Prostate gland (tissue), 2 donors: ENCODE measurements at regions not wholly inside any gene's neighbourhood (a gene's known extent, or its start where the extent isn't known, plus 50 kb on each side); places are given as distances from the start of the nearest gene placed in this dataset.

Source experiments
- DNase-seq: peaks from one replicate; pipeline ENCODE4 v3.0.0-alpha.2; 2019; ENCODE audit warnings: low spot score
- H3K27ac ChIP-seq, 2 donors: fragments of 200-600 bp; sonication (generic); 2 replicates each; pipeline ENCODE4 v1.5.1; 2017 to 2019
- H3K27me3 ChIP-seq: fragments of 200-600 bp; sonication (generic); replicated peaks from 2 replicates; pipeline ENCODE4 v1.5.1; 2019; ENCODE audit not compliant: insufficient read depth
- H3K36me3 ChIP-seq, 2 donors: fragments of 200-600 bp; sonication (generic); 1 replicate in 1 of 2; 2 replicates in 1 of 2; pipeline versions ENCODE4 v1.5.1 to v1.8.1; 2017 to 2019
- H3K4me1 ChIP-seq: fragments of 200-600 bp; sonication (generic); replicated peaks from 2 replicates; pipeline ENCODE4 v1.5.1; 2019
- H3K4me3 ChIP-seq, 2 donors: fragments of 200-600 bp; sonication (generic); 2 replicates each; pipeline ENCODE4 v1.5.1; 2017 to 2019
- H3K9me3 ChIP-seq: fragments of 200-600 bp; sonication (generic); 2 replicates; pipeline ENCODE4 v1.5.1; 2017
- CTCF ChIP-seq, 4 experiments: fragments of 200-600 bp in 2 of 4; fragments of 450-650 bp in 2 of 4; sonication (generic) in 2 of 4; IDR thresholded peaks; 1 replicate in 3 of 4; 2 replicates in 1 of 4; pipeline ENCODE4 v1.5.1; 2016 to 2019; ENCODE audit warnings: antibody characterized with exemption in 4 of 4, mild to moderate bottlenecking in 2 of 4, moderate library complexity in 2 of 4
- POLR2A ChIP-seq: fragments of 450-650 bp; IDR thresholded peaks from one replicate; pipeline ENCODE4 v1.6.1; 2016; ENCODE audit warnings: antibody characterized with exemption, mild to moderate bottlenecking
- POLR2AphosphoS5 ChIP-seq: sonication (generic); formaldehyde crosslinking; IDR thresholded peaks from one replicate; pipeline ENCODE4 v1.6.1; 2017; ENCODE audit warnings: antibody characterized with exemption
- WGBS: methylation state at CpG from one replicate; pipeline ENCODE4 v1.1.5; 2018; 5-methylcytosine and 5-hydroxymethylcytosine counted together
- intact Hi-C: fragments of 100-400 bp; cut with DNase I; formaldehyde crosslinking; loops from one replicate; pipeline ENCODE4 v1.14.2; 2022

DNA sequence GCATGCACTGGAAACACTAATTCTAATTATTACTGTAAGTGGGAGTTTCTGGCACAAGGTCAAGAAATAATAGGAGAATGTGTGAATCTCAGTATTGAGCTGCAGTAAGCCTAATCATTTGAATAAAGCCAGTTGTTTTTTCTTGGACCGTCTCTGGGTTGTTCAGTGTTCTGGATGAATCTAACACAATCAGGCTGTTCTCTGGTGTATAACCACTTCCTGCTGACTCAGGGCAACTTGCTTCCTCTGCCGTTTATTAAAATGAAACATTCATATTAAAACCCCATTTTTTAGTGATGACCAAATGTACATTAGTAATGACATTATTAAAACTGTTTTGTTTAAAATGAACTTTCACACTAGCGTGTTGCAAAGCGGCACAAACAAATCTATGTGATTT lies 273.1 kb upstream of the SNX7 start:
- no peaks in the 10 kb centered on the region for H3K4me1 ChIP-seq
- intact Hi-C loops, result no loop called here
- no peaks in the 10 kb centered on the region for H3K27me3 ChIP-seq
- no peak for DNase-seq
- TF ChIP-seq CTCF (IDR thresholded peaks at IDR 0.05) (no peak), POLR2AphosphoS5 (no peak), POLR2A (no peak)
- H3K4me3 ChIP-seq, result no peak overlapping the region
- H3K36me3 ChIP-seq, result no peaks in the 10 kb centered on the region
- no peaks in the 10 kb centered on the region for H3K9me3 ChIP-seq
- 44% methylated on average over 4 of the region's 4 CpGs for WGBS
- no peak overlapping the region for H3K27ac ChIP-seq

DNA sequence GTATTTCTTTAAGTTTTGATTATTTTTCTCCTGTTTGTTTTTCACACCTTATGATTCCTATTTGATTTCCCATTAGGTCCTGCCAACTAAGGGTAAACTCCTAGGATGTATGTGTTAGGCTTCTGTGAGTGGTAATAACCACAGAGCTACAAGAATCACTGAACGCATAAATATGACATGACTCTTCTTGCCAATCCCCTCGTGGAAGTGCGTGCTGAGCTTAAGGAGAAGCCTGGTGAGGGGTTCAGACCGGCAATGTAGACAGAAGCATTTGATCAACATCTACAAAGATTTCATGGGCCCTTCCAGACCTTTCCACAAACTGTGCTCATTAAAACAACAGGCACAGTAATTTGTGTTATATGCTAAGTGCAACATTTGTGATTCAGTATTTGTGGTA lies 273.8 kb upstream of the SNX7 start:
- TF ChIP-seq CTCF (IDR thresholded peaks at IDR 0.05), result no peak
- no peak for TF ChIP-seq POLR2A
- no peak for TF ChIP-seq POLR2AphosphoS5
- 80% methylated on average over 4 of the region's 4 CpGs for WGBS
- Histone ChIP-seq H3K4me1 (no peaks in the 10 kb centered on the region), H3K4me3 (no peak overlapping the region), H3K27me3 (no peaks in the 10 kb centered on the region), H3K27ac (no peak overlapping the region), H3K36me3 (no peaks in the 10 kb centered on the region), H3K9me3 (no peaks in the 10 kb centered on the region)
- DNase-seq, result no peak
- intact Hi-C loops, result no loop called here

- TF ChIP-seq CTCF (IDR thresholded peaks at IDR 0.05) (no peak), POLR2AphosphoS5 (no peak), POLR2A (no peak)
- Histone ChIP-seq H3K27me3 (no peaks in the 10 kb centered on the region), H3K4me1 (no peaks in the 10 kb centered on the region), H3K9me3 (no peaks in the 10 kb centered on the region), H3K4me3 (no peak overlapping the region), H3K36me3 (no peaks in the 10 kb centered on the region), H3K27ac (no peak overlapping the region)
- no peak for DNase-seq
- intact Hi-C loops, result no loop called here
- 95% methylated on average over 4 of the region's 4 CpGs for WGBS
Measured at GRCh38 chr1:98386675-98387440, 274.7 kb upstream of the SNX7 start.

DNA sequence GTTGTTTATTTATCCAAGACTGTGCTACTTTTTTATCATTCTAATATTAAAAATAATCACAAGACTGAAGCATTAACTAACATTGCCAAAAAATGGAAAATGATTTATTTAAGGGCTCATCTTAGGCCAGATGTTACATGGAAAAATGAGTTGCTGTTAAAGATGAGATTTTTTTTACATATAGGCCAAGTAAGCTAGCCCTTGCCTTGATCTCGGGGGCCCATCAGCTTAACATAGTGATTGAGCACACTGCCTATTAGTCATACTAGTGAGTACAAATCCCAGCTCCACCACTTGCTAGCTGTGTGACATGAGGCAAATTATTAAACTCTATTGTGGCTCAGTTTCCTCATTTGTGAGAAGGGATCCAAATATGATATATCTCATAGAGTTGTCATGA lies 275.9 kb upstream of the SNX7 start:
- Histone ChIP-seq H3K27ac (no peak overlapping the region), H3K27me3 (no peaks in the 10 kb centered on the region), H3K4me1 (no peaks in the 10 kb centered on the region), H3K36me3 (no peaks in the 10 kb centered on the region), H3K9me3 (no peaks in the 10 kb centered on the region), H3K4me3 (no peak overlapping the region)
- no peak for DNase-seq
- intact Hi-C loops, result no loop called here
- TF ChIP-seq POLR2A (no peak), CTCF (IDR thresholded peaks at IDR 0.05) (no peak), POLR2AphosphoS5 (no peak)
- WGBS, result 67% methylated on average over 1 of the region's 1 CpG

DNA sequence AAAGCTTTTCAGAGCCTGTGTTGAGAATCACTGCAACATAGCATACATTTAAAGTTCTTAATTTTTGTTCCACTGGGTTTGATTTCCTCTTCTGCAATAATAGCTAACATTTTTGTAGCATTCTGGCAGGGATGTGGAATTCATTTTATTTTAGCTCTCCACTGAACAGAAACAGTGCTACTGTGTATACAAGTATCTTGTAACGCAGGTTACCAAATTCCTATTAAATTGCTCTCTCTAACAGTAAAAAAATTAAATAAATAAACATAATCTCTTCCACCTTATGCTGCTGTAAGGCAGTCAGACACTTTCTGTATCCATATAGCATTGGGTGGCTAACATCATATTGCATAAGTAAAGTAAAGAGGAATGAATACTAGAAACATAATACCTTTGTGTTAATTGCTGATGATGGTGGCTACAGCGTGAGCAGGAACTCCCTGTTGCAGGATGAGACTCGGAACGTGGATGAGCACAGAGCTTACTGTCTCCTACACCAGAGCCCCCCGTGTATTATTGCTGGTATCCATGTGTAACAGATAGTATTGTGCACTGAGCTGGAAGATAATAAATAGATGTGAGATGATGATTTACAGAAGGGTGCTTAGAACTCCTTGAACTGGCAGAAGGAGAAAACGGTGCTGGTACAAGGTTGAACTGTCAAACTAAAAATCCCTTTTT lies 276.9 kb upstream of the SNX7 start:
- no peaks in the 10 kb centered on the region for H3K9me3 ChIP-seq
- H3K4me3 ChIP-seq, result no peak overlapping the region
- H3K36me3 ChIP-seq, result no peaks in the 10 kb centered on the region
- H3K27ac ChIP-seq, result no peak overlapping the region
- no peak for DNase-seq
- intact Hi-C loops, result no loop called here
- H3K4me1 ChIP-seq, result no peaks in the 10 kb centered on the region
- WGBS, result 44% methylated on average over 6 of the region's 6 CpGs
- no peak for TF ChIP-seq CTCF (IDR thresholded peaks at IDR 0.05)
- no peak for TF ChIP-seq POLR2A
- no peak for TF ChIP-seq POLR2AphosphoS5
- H3K27me3 ChIP-seq, result no peaks in the 10 kb centered on the region
